ENCODE measurements at regions not wholly inside any gene's neighbourhood (a gene's known extent, or its start where the extent isn't known, plus 50 kb on each side); places are given as distances from the start of the nearest gene placed in this dataset.

DNA sequence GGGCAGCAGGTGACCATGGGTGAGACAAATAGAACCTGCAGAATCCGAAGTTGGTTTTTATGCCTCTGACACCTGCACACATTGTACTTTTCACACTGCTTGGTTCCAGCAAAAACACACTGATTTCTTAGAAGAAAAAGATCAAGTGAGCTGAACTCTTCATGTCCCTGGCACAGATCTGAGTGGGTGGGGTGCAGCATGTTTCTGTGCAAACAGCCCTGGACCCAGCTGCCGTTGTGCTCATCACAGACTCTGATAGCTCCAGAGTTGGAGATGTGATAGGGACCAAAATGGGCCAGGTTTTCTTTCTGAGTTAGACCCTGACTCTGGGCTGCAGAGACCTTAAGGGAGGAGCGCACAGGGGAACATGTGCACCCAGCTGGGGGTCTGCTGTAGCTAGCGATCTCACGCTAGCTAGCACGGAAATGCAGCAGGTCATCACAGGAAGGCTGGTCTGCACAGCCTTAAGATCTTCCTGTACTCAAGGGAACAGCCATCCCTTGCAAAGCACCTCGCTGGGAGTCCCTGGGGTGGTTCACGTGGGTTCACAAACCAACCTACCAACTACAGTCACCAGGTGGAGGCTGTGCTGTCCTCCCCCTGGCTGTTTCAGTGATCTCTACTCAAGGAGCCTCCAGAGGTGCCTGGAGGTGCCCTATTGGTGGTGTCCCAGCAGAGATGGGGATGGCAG lies 291.1 kb downstream of the PTPRU start:
- no peak for DNase-seq (ENCODE audit: extremely low read depth in 1 of 2, low read depth in 1 of 2)

GRCh38 chr1:29525941-29526340 lies 289.6 kb downstream of the PTPRU start:
- DNase-seq (ENCODE audit: extremely low read depth in 1 of 2, low read depth in 1 of 2): no peak

- no peak for DNase-seq (ENCODE audit: extremely low read depth in 1 of 2, low read depth in 1 of 2)
Observed at GRCh38 chr1:29524285-29525065, 288.2 kb downstream of the PTPRU start.

DNA sequence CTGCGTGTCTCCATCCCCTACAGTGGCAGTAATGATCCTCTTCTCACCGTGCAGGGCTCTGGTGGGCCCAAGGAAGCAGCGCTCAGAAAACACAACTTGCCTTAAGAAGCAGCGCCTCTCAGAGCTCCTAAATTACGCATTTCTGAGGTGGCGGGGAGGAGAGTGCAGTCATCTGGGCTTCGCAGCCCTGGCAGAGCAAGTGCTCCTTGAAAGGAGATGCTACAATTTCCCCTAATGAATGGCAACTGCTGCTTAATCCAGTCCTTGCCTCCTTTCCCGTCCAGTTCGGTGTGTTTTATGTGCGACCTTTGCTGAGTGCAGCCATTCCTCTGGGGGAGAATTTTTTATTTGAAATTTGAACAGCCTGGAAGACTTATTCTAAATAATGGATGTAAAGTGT lies 287.3 kb downstream of the PTPRU start:
- no peak for DNase-seq (ENCODE audit: extremely low read depth in 1 of 2, low read depth in 1 of 2)

- DNase-seq (ENCODE audit: extremely low read depth in 1 of 2, low read depth in 1 of 2): no peak
Observed at GRCh38 chr1:29523136-29523535, 286.8 kb downstream of the PTPRU start.

GRCh38 chr1:29521811-29522580 lies 285.7 kb downstream of the PTPRU start:
- no peak for DNase-seq (ENCODE audit: extremely low read depth in 1 of 2, low read depth in 1 of 2)

DNA sequence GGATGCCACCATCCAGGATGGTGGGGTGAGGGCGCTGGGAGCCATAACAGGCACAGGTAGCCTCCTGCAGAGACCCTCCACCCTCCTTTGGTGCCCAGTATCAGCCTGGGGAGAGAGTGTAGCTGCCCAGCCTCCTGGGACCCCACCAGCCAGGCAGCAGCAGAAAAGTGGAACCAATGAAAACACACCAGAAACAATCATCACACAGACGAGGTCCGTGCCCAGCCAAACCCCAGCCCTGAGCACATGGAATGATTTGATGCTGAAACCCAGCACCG lies 285.1 kb downstream of the PTPRU start:
- no peak for DNase-seq (ENCODE audit: extremely low read depth in 1 of 2, low read depth in 1 of 2)

DNA sequence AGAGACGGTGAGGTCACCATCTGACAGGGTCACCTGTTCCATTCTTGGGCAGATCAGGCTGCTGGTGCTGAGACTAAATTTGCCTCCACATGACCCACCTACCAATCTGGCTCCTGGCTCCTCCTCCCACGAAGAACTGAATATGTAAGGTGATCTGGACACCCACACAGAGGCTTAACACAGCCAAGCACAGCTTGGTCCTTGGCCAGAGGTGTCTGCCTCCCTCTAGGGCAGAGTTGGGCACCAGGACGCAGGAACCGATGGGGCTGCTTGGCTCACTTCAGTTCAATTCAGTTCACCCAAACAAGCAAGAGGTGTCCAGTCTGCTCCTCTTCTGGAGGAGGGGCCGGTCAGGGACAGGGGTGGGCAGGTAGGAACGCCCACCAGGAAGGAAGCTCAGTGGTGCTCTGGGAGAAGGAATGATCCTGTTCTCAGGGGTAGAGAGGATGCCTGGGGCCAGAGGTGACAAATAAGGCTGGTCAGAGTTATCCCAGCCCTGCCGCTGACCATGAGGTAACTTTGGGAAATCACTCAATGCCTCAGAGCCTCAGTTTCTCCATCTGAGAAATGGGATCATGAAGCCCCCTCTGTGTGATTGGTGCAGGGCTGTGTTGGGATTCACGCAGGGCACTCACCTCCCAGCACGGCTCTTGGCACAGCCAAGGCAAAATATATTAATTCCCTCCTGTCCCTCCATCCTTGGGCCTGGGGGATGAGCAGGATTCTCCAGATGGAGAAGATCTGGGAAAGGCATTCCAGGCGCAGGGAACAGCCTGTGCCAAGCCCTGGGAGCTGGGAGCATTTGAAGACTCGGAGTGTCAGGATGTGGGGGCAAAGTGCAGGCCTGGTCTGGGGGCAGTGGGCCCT lies 284.5 kb downstream of the PTPRU start:
- no peak for DNase-seq (ENCODE audit: extremely low read depth in 1 of 2, low read depth in 1 of 2)

- DNase-seq (ENCODE audit: extremely low read depth in 1 of 2, low read depth in 1 of 2): no peak
Observed at GRCh38 chr1:29519788-29520110, 283.4 kb downstream of the PTPRU start.

GRCh38 chr1:29519108-29519787 lies 282.9 kb downstream of the PTPRU start:
- DNase-seq (ENCODE audit: extremely low read depth in 1 of 2, low read depth in 1 of 2): no peak

DNA sequence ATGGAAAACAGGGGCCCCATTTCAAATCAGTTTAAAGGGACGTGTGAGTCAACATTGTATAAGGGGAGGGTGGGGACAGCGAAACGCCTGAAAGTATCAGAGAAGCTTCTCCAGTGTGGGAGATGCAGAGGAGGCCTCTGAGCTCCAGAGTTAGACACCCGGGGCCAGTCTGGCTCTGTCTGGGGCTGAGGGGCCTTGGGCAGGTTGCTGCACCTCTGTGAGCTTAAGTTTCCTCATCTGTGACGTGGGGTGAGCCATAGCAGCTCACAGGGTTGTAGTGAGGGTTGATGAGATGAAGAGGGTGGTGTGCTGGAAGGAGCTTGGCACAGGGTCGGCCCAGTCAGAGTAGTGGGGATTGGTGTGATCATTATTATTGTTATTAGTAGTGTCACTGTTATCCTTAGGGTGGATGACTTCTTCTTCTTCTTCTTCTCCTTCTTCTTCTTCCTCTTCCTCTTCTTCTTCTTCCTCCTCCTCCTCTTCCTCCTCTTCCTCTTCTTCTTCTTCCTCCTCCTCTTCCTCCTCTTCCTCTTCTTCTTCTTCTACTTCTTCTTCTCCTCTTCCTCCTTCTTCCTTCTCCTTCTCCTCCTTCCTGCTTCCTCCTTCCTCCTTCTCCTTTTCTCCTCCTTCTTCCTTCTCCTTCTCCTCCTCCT lies 282.0 kb downstream of the PTPRU start:
- no peak for DNase-seq (ENCODE audit: extremely low read depth in 1 of 2, low read depth in 1 of 2)

DNA sequence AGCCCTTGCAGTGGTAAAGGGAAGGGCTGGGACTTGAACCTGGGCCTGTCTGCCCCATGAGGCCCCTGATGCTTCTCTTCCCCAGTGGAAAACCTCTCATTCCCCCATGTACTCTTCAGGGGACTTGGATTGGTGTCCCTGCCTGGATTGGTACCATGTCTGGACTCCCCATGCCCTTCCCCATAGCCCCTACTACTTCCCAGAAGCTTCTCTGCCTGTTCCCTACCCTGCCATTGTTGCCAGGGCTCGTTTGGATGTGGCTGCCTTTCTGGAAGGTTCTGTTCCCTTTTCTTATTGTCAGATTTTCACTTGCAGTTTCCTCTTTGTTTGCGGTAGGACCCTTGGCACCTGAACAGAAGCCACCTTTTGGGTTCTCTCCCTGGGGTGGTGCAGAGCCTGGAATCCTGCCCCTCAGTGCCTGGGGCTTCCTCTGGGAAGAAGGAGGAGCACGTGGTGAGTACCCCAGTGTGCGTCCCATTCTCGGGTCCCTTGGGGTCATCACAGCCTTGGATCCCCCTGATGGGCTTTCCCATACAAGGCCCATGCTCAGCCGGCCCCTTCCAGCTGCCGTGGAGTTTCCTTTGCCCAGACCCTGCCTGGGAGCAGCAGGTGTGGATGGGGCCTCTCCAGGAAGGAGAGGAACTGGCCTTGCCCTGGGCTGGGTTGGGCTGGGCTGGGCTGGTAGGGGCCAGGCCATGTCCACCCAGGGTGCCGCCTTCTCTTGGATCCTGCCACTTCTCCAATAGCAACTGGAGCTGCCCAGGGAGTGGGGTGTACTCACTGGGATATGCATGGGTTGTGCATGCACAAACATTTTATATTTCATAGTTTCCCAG lies 281.1 kb downstream of the PTPRU start:
- DNase-seq (ENCODE audit: extremely low read depth in 1 of 2, low read depth in 1 of 2): no peak

DNA sequence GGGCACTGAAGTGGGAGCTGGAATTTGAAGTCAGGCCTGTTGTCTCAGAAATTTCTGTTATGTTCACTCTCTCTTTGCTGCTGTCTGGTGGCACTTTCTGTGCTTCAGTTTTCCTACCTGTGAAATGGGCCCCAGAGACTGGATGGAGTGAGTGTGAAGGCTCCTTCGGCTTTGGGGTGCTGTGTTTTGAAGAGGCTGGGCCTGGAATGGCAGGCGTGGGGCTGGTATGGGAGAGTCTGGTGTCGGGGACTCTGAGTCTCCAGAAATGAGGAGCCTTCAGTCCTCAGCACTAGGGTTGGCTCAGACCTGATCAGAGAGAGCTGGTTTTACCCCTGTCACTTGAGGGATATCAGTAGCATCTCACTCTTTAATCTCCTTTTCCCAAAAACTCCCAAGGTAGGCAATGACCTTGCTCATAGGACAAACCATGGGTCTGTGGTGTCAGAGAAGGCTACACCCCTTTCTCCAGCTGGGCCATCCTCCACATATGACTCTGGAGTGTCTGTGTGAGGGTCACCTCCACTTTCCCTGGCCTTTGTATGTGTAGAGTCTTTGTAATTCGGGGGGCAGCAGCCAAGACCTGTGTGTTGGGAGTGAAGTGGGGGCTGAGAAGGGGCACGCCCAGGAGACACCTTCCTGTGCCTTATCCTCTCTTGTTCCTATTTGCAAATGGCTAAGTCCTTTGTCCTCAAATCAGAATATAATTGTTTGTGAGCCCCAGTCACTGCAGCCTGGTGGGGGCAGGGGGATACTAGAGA lies 279.9 kb downstream of the PTPRU start:
- DNase-seq (ENCODE audit: extremely low read depth in 1 of 2, low read depth in 1 of 2): no peak

- DNase-seq (ENCODE audit: extremely low read depth in 1 of 2, low read depth in 1 of 2): no peak
Observed at GRCh38 chr1:29515170-29515955, 279.0 kb downstream of the PTPRU start.

- DNase-seq (ENCODE audit: extremely low read depth in 1 of 2, low read depth in 1 of 2): no peak
Observed at GRCh38 chr1:29514361-29515169, 278.2 kb downstream of the PTPRU start.

DNA sequence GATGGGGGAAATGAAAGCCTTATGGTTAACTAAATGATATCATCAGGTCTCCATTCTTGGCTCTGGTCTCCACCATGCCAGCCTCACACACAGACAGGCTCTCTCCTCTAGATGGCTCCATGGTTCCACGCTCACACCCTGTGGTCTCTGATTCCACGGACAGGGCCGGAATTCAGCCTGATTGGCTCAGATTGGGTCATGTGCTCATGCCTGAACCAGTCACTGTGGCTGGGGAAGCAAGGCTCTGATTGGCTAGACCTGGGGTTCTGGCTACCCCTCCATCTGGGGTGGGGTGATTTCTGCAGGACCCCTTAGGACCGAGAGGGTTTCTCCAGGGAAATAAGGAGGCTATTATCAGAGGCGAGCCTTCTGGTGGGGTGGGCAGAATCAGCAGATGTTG lies 277.0 kb downstream of the PTPRU start:
- no peak for DNase-seq (ENCODE audit: extremely low read depth in 1 of 2, low read depth in 1 of 2)

DNA sequence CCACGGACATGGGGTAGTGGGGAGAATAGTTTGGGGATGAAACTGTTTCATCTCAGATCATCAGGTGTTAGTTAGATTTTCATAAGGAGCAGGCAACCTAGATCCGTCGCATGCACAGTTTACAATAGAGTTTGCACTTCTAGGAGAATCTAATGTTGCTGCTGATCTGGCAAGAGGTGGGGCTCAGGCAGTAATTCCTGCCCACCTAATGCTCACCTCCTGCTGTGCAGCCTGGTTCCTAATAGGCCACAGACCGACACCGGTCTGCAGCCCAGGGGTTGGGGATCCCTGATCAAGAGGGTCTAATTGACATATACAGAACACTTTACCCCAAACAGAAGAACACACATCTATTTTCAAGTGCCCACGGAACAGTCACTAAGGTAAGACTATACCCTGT lies 275.1 kb downstream of the PTPRU start:
- DNase-seq (ENCODE audit: extremely low read depth in 1 of 2, low read depth in 1 of 2): no peak
